ENCODE measurements at regions not wholly inside any gene's neighbourhood (a gene's known extent, or its start where the extent isn't known, plus 50 kb on each side); places are given as distances from the start of the nearest gene placed in this dataset.

DNA sequence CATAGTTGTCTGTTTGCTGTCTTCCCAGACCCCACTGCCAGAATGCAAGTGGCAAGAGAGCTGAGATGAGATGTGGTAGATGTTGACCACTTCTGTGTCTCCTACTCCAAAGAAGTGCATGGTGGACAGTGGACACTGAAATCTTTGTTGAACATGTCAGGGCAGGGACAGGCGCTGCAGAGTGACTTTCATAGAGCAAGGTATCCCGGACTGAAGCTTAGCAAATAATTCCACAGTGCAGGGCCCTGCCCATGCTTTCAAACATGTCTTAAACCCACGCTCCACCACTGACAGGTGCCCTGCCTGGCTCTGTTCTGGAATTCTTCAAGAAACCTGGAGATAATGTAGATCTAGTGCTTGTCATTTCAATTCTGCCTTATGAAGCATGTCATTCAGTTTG lies 470.5 kb upstream of the ID2 start:
- Histone ChIP-seq H4K20me1 (ENCODE audit: control insufficient read depth, insufficient read depth, insufficient read length) (no peaks in the 10 kb centered on the region), H3K56ac (ENCODE audit: insufficient read length, low read depth, low read length) (no peak overlapping the region), H3K27ac (ENCODE audit: insufficient read length, low read depth, low read length) (no peak overlapping the region), H2BK12ac (ENCODE audit: insufficient read length, low read depth, low read length) (no peak overlapping the region), H4K91ac (ENCODE audit: insufficient read length, low read depth, low read length) (no peak overlapping the region), H3K23ac (ENCODE audit: insufficient read length, low read depth, low read length) (no peak overlapping the region), H2BK120ac (ENCODE audit: low read depth, low read length, poor library complexity, severe bottlenecking) (no peak overlapping the region), H3K4ac (ENCODE audit: low read depth, low read length) (no peak overlapping the region), H3K18ac (ENCODE audit: insufficient read length, low read depth, low read length) (no peak overlapping the region), H3K4me2 (ENCODE audit: insufficient read depth, insufficient read length, low read length) (no peak overlapping the region), H3K79me2 (ENCODE audit: insufficient read depth, low read length) (no peaks in the 10 kb centered on the region), H3K27me3 (ENCODE audit: insufficient read depth, low read length) (no peaks in the 10 kb centered on the region), H3K14ac (ENCODE audit: insufficient read depth, low read length) (no peak overlapping the region), H3K79me1 (ENCODE audit: insufficient read depth, low read depth, low read length, poor library complexity, severe bottlenecking) (no peaks in the 10 kb centered on the region), H2AK5ac (ENCODE audit: insufficient read length, low read length) (no peak overlapping the region), H2AFZ (ENCODE audit: low read length) (no peak overlapping the region), H4K8ac (replicated peaks; ENCODE audit: insufficient read length, low read depth, low read length) (no peak overlapping the region), H3K9ac (ENCODE audit: extremely low read depth, insufficient read length, low read length) (no peak overlapping the region), H4K5ac (ENCODE audit: insufficient read length, low read depth, low read length) (no peak overlapping the region), H2BK5ac (ENCODE audit: insufficient read length, low read length) (no peak overlapping the region), H3K9me3 (ENCODE audit: control insufficient read depth, low read depth, low read length) (no peaks in the 10 kb centered on the region), H3K23me2 (ENCODE audit: insufficient read length, low read depth, low read length, poor library complexity, severe bottlenecking) (no peaks in the 10 kb centered on the region), H3K4me1 (ENCODE audit: insufficient read depth, low read length) (no peaks in the 10 kb centered on the region), H3T11ph (ENCODE audit: low read length) (no peak overlapping the region), H2BK20ac (ENCODE audit: low read depth, low read length, poor library complexity, severe bottlenecking) (no peak overlapping the region), H2BK15ac (ENCODE audit: low read depth, low read length) (no peak overlapping the region)
- WGBS (ENCODE audit: extremely low coverage, insufficient read length, low lambda C conversion rate): no CpG with 5 or more reads among the region's 3 CpGs
- peaks cover 5 to 8% of the 10 kb centered on the region in 2 experiments for H3K4me1 Mint-ChIP-seq
- DNase-seq: no peak
- peaks cover 22 to 30% of the 10 kb centered on the region in 2 experiments for H3K9me3 Mint-ChIP-seq
- H3K27me3 Mint-ChIP-seq (ENCODE audit: low read depth): no peaks in the 10 kb centered on the region
- H3K27ac Mint-ChIP-seq: no peak overlapping the region
- TF ChIP-seq, protein P1, sequence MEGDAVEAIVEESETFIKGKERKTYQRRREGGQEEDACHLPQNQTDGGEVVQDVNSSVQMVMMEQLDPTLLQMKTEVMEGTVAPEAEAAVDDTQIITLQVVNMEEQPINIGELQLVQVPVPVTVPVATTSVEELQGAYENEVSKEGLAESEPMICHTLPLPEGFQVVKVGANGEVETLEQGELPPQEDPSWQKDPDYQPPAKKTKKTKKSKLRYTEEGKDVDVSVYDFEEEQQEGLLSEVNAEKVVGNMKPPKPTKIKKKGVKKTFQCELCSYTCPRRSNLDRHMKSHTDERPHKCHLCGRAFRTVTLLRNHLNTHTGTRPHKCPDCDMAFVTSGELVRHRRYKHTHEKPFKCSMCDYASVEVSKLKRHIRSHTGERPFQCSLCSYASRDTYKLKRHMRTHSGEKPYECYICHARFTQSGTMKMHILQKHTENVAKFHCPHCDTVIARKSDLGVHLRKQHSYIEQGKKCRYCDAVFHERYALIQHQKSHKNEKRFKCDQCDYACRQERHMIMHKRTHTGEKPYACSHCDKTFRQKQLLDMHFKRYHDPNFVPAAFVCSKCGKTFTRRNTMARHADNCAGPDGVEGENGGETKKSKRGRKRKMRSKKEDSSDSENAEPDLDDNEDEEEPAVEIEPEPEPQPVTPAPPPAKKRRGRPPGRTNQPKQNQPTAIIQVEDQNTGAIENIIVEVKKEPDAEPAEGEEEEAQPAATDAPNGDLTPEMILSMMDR (conservative IDR thresholded peaks at IDR 0.05): no peak
- H3K4me3 Mint-ChIP-seq: no peak overlapping the region
- peaks cover 12 to 35% (median 17%) of the 10 kb centered on the region in 3 experiments for H3K36me3 Mint-ChIP-seq (ENCODE audit: insufficient read depth in 1 of 3, low read depth in 3 of 3)

All from H9 (cell line).